CD4-positive, alpha-beta memory T cell (primary cell): ENCODE measurements at regions not wholly inside any gene's neighbourhood (a gene's known extent, or its start where the extent isn't known, plus 50 kb on each side); places are given as distances from the start of the nearest gene placed in this dataset.
"Not testable (repeated sequence)": the region's sequence is repeated elsewhere in the genome, so short reads cannot be mapped to it uniquely, and the experiment has no call there.

ENCODE experiments used
- CTCF ChIA-PET: fragments of 350-600 bp; sonication (Branson Sonifier 250); formaldehyde crosslinking; loops from one replicate; lab custom pipeline; 2021; ENCODE audit warnings: inconsistent platforms; ENCODE audit not compliant: partially characterized antibody; lab: Charles Lee
- POLR2A ChIA-PET: fragments of 350-600 bp; sonication (Branson Sonifier 250); formaldehyde crosslinking; loops from one replicate; lab custom pipeline; 2021; ENCODE audit not compliant: partially characterized antibody; lab: Charles Lee
- DNase-seq, 5 donors: peaks; one replicate each; pipeline versions ENCODE4 v3.0.0 to v3.0.0-alpha.2; 2020 to 2022; ENCODE audit warnings: mixed read lengths in 1 of 5
- H3K27ac ChIP-seq: one replicate; pipeline ENCODE4 v1.7.0; 2013; ENCODE audit warnings: low read depth, low read length
- H3K27me3 ChIP-seq: 2 replicates; pipeline ENCODE4 v1.7.0; 2013; ENCODE audit warnings: mild to moderate bottlenecking, low read length, moderate library complexity; ENCODE audit not compliant: insufficient read depth
- H3K36me3 ChIP-seq: 2 replicates; pipeline ENCODE4 v1.7.0; 2013; ENCODE audit warnings: mild to moderate bottlenecking, low read length, moderate library complexity; ENCODE audit not compliant: insufficient read depth
- H3K4me1 ChIP-seq: 2 replicates; pipeline ENCODE4 v1.7.0; 2013; ENCODE audit warnings: mild to moderate bottlenecking, low read length, moderate library complexity; ENCODE audit not compliant: insufficient read depth
- H3K4me3 ChIP-seq, 2 donors: one replicate each; pipeline ENCODE4 v1.7.0; 2013; ENCODE audit warnings: low read length in 2 of 2, mild to moderate bottlenecking in 1 of 2
- H3K9me3 ChIP-seq, 2 donors: one replicate each; pipeline ENCODE4 v1.7.0; 2013; ENCODE audit warnings: low read length in 2 of 2, control low read depth in 1 of 2; ENCODE audit not compliant: control insufficient read depth in 1 of 2
- H3K27ac Mint-ChIP-seq, 7 donors: one replicate each; pipeline ENCODE4 v1.8.0; 2020 to 2021; ENCODE audit warnings: mixed read lengths in 7 of 7, mild to moderate bottlenecking in 6 of 7, inconsistent platforms in 3 of 7, moderate library complexity in 3 of 7
- H3K27me3 Mint-ChIP-seq, 2 donors: one replicate each; pipeline ENCODE4 v1.8.0; 2020 to 2021; ENCODE audit warnings: mixed read lengths in 2 of 2
- H3K36me3 Mint-ChIP-seq, 2 donors: one replicate each; pipeline ENCODE4 v1.8.0; 2020 to 2021; ENCODE audit warnings: mixed read lengths in 2 of 2, inconsistent platforms in 1 of 2, mild to moderate bottlenecking in 1 of 2
- H3K4me1 Mint-ChIP-seq, 4 donors: one replicate each; pipeline ENCODE4 v1.8.0; 2020 to 2021; ENCODE audit warnings: mixed read lengths in 4 of 4, mild to moderate bottlenecking in 1 of 4
- H3K4me3 Mint-ChIP-seq, 8 donors: one replicate each; pipeline ENCODE4 v1.8.0; 2020 to 2021; ENCODE audit warnings: mixed read lengths in 8 of 8, mild to moderate bottlenecking in 7 of 8, moderate library complexity in 6 of 8, inconsistent platforms in 3 of 8
- H3K9me3 Mint-ChIP-seq, 8 donors: one replicate each; pipeline ENCODE4 v1.8.0; 2020 to 2021; ENCODE audit warnings: mixed read lengths in 8 of 8, mild to moderate bottlenecking in 5 of 8, inconsistent platforms in 3 of 8, moderate library complexity in 1 of 8
- intact Hi-C: fragments of 100-400 bp; cut with micrococcal nuclease; formaldehyde crosslinking; loops from one replicate; pipeline ENCODE4 v1.15.1; 2023

GRCh38 chr15:37397266-37398022, 297.1 kb upstream of the MEIS2 start:
- Mint-ChIP-seq H3K4me1 (no peaks in the 10 kb centered on the region), H3K27ac (no peak overlapping the region), H3K36me3 (no peaks in the 10 kb centered on the region), H3K9me3 (peaks cover 0 to 8% (median 1%) of the 10 kb centered on the region in 8 donors), H3K27me3 (no peaks in the 10 kb centered on the region), H3K4me3 (no peak overlapping the region)
- intact Hi-C loops, result no loop called here
- Histone ChIP-seq H3K36me3 (no peaks in the 10 kb centered on the region), H3K27me3 (no peaks in the 10 kb centered on the region), H3K4me3 (no peak overlapping the region), H3K4me1 (no peaks in the 10 kb centered on the region), H3K27ac (no peak overlapping the region), H3K9me3 (no peaks in the 10 kb centered on the region)
- CTCF ChIA-PET, result no interaction called here
- POLR2A ChIA-PET, result no interaction called here
- no peak for DNase-seq

- no peak for DNase-seq
- Histone ChIP-seq H3K4me1 (no peaks in the 10 kb centered on the region), H3K4me3 (no peak overlapping the region), H3K36me3 (no peaks in the 10 kb centered on the region), H3K27ac (no peak overlapping the region), H3K27me3 (no peaks in the 10 kb centered on the region), H3K9me3 (no peaks in the 10 kb centered on the region)
- peaks cover 0 to 5% (median 3%) of the 10 kb centered on the region in 8 donors for H3K9me3 Mint-ChIP-seq
- H3K27me3 Mint-ChIP-seq, result no peaks in the 10 kb centered on the region
- no peaks in the 10 kb centered on the region for H3K36me3 Mint-ChIP-seq
- ChIA-PET CTCF (no interaction called here), POLR2A (no interaction called here)
- intact Hi-C loops, result no loop called here
- no peak overlapping the region for H3K4me3 Mint-ChIP-seq
- H3K4me1 Mint-ChIP-seq, result no peaks in the 10 kb centered on the region
- no peak overlapping the region for H3K27ac Mint-ChIP-seq
Observed at GRCh38 chr15:37416103-37416502, 315.8 kb upstream of the MEIS2 start.

- DNase-seq, result no peak
- H3K4me1 Mint-ChIP-seq, result no peaks in the 10 kb centered on the region
- Histone ChIP-seq H3K4me1 (no peaks in the 10 kb centered on the region), H3K36me3 (no peaks in the 10 kb centered on the region), H3K4me3 (no peak overlapping the region), H3K9me3 (no peaks in the 10 kb centered on the region), H3K27ac (no peak overlapping the region), H3K27me3 (no peaks in the 10 kb centered on the region)
- H3K27ac Mint-ChIP-seq, result no peak overlapping the region
- ChIA-PET CTCF (no interaction called here), POLR2A (no interaction called here)
- intact Hi-C loops, result no loop called here
- no peaks in the 10 kb centered on the region for H3K27me3 Mint-ChIP-seq
- no peak overlapping the region for H3K4me3 Mint-ChIP-seq
- no peaks in the 10 kb centered on the region for H3K36me3 Mint-ChIP-seq
- peaks cover 0 to 6% (median under 1%) of the 10 kb centered on the region in 8 donors for H3K9me3 Mint-ChIP-seq
Observed at GRCh38 chr15:37425541-37425940, 325.2 kb upstream of the MEIS2 start.

- H3K9me3 Mint-ChIP-seq, H3K36me3 ChIP-seq, H3K27me3 ChIP-seq, H3K4me1 Mint-ChIP-seq, H3K4me3 Mint-ChIP-seq, CTCF ChIA-PET, H3K4me1 ChIP-seq, H3K4me3 ChIP-seq, H3K36me3 Mint-ChIP-seq, POLR2A ChIA-PET, H3K27ac ChIP-seq, intact Hi-C loops, H3K27me3 Mint-ChIP-seq, H3K9me3 ChIP-seq, H3K27ac Mint-ChIP-seq: not testable (repeated sequence)
- peak in 1 of 5 donors; percentile 31 for DNase-seq
Observed at GRCh38 chr15:37427393-37427792, 327.0 kb upstream of the MEIS2 start.

GRCh38 chr15:37446921-37447320, 346.6 kb upstream of the MEIS2 start:
- Histone ChIP-seq H3K4me3 (no peak overlapping the region), H3K4me1 (no peaks in the 10 kb centered on the region), H3K9me3 (no peaks in the 10 kb centered on the region), H3K27ac (no peak overlapping the region), H3K27me3 (no peaks in the 10 kb centered on the region), H3K36me3 (no peaks in the 10 kb centered on the region)
- intact Hi-C loops, result no loop called here
- peaks cover 0 to 12% (median 4%) of the 10 kb centered on the region in 8 donors for H3K9me3 Mint-ChIP-seq
- ChIA-PET CTCF (no interaction called here), POLR2A (no interaction called here)
- no peak overlapping the region for H3K4me3 Mint-ChIP-seq
- H3K27ac Mint-ChIP-seq, result no peak overlapping the region
- no peaks in the 10 kb centered on the region for H3K27me3 Mint-ChIP-seq
- no peak for DNase-seq
- no peaks in the 10 kb centered on the region for H3K4me1 Mint-ChIP-seq
- H3K36me3 Mint-ChIP-seq, result no peaks in the 10 kb centered on the region

GRCh38 chr15:37452498-37452897, 352.1 kb upstream of the MEIS2 start:
- ChIA-PET POLR2A (no interaction called here), CTCF (no interaction called here)
- DNase-seq, result no peak
- no peak overlapping the region for H3K27ac ChIP-seq
- no peaks in the 10 kb centered on the region for H3K27me3 ChIP-seq
- Mint-ChIP-seq H3K27ac (no peak overlapping the region), H3K36me3 (no peaks in the 10 kb centered on the region), H3K9me3 (peaks cover 3 to 13% (median 5%) of the 10 kb centered on the region in 8 donors), H3K27me3 (no peaks in the 10 kb centered on the region), H3K4me1 (no peaks in the 10 kb centered on the region), H3K4me3 (no peak overlapping the region)
- intact Hi-C loops, result no loop called here
- H3K4me1 ChIP-seq, result no peaks in the 10 kb centered on the region
- H3K36me3 ChIP-seq, result no peaks in the 10 kb centered on the region
- H3K4me3 ChIP-seq, result no peak overlapping the region
- H3K9me3 ChIP-seq, result peaks cover 0 to 4% of the 10 kb centered on the region in 2 donors

- Histone ChIP-seq H3K4me1 (no peaks in the 10 kb centered on the region), H3K36me3 (no peaks in the 10 kb centered on the region), H3K27ac (no peak overlapping the region), H3K4me3 (no peak overlapping the region), H3K9me3 (no peaks in the 10 kb centered on the region), H3K27me3 (no peaks in the 10 kb centered on the region)
- no peaks in the 10 kb centered on the region for H3K36me3 Mint-ChIP-seq
- ChIA-PET POLR2A (no interaction called here), CTCF (no interaction called here)
- DNase-seq, result no peak
- H3K4me1 Mint-ChIP-seq, result no peaks in the 10 kb centered on the region
- peaks cover 0 to 9% (median 5%) of the 10 kb centered on the region in 8 donors for H3K9me3 Mint-ChIP-seq
- H3K27ac Mint-ChIP-seq, result no peak overlapping the region
- no peaks in the 10 kb centered on the region for H3K27me3 Mint-ChIP-seq
- intact Hi-C loops, result no loop called here
- no peak overlapping the region for H3K4me3 Mint-ChIP-seq
Observed at GRCh38 chr15:37480482-37480881, 380.1 kb upstream of the MEIS2 start.
